IPS DF 19.7 (cell line): ENCODE measurements at regions not wholly inside any gene's neighbourhood (a gene's known extent, or its start where the extent isn't known, plus 50 kb on each side); places are given as distances from the start of the nearest gene placed in this dataset.

Experiments used
- DNase-seq: peaks from one replicate; pipeline ENCODE4 v3.0.0-alpha.2; 2013; ENCODE audit warnings: low read depth, low spot score

- DNase-seq, result no peak
These were observed 154.9 kb downstream of the DLL1 start for GRCh38 chr6:170135821-170136471.

- no peak for DNase-seq
These were observed 155.4 kb downstream of the DLL1 start for GRCh38 chr6:170135461-170135820.

GRCh38 chr6:170134471-170135440 lies 156.1 kb downstream of the DLL1 start:
- no peak for DNase-seq

- DNase-seq, result no peak
These were observed 156.8 kb downstream of the DLL1 start for GRCh38 chr6:170134031-170134470.

- DNase-seq, result no peak
These were observed 158.3 kb downstream of the DLL1 start for GRCh38 chr6:170132561-170132991.

- DNase-seq, result no peak
These were observed 158.8 kb downstream of the DLL1 start for GRCh38 chr6:170132011-170132521.

- DNase-seq, result no peak
These were observed 159.5 kb downstream of the DLL1 start for GRCh38 chr6:170131351-170131750.

- DNase-seq, result no peak
These were observed 160.1 kb downstream of the DLL1 start for GRCh38 chr6:170130771-170131241.

GRCh38 chr6:170130201-170130621 lies 160.7 kb downstream of the DLL1 start:
- DNase-seq, result no peak

GRCh38 chr6:170129691-170130171 lies 161.1 kb downstream of the DLL1 start:
- DNase-seq, result no peak

GRCh38 chr6:170128811-170129681 lies 161.8 kb downstream of the DLL1 start:
- DNase-seq, result no peak

GRCh38 chr6:170128346-170128745 lies 162.5 kb downstream of the DLL1 start:
- no peak for DNase-seq

- DNase-seq, result no peak
These were observed 163.7 kb downstream of the DLL1 start for GRCh38 chr6:170127151-170127550.

- DNase-seq, result no peak
These were observed 165.2 kb downstream of the DLL1 start for GRCh38 chr6:170125456-170126300.

- DNase-seq, result no peak
These were observed 166.0 kb downstream of the DLL1 start for GRCh38 chr6:170124836-170125235.

- no peak for DNase-seq
These were observed 166.7 kb downstream of the DLL1 start for GRCh38 chr6:170124150-170124549.

GRCh38 chr6:170122651-170123050 lies 168.2 kb downstream of the DLL1 start:
- no peak for DNase-seq

GRCh38 chr6:170117111-170117972 lies 173.5 kb downstream of the DLL1 start:
- no peak for DNase-seq

- DNase-seq, result no peak
These were observed 174.2 kb downstream of the DLL1 start for GRCh38 chr6:170116636-170117035.
